HuH-7 (cell line): ENCODE measurements at regions not wholly inside any gene's neighbourhood (a gene's known extent, or its start where the extent isn't known, plus 50 kb on each side); places are given as distances from the start of the nearest gene placed in this dataset.
"Not testable (repeated sequence)": the region's sequence is repeated elsewhere in the genome, so short reads cannot be mapped to it uniquely, and the experiment has no call there.

Experiments
- DNase-seq: peaks from one replicate; pipeline ENCODE4 v3.0.0; 2011; ENCODE audit warnings: low spot score

GRCh38 chr4:10276152-10276551 is 159.6 kb upstream of the WDR1 start:
- no peak for DNase-seq

GRCh38 chr4:10275696-10276095 is 159.1 kb upstream of the WDR1 start:
- DNase-seq = no peak

GRCh38 chr4:10273030-10273429 is 156.4 kb upstream of the WDR1 start:
- no peak for DNase-seq

- no peak for DNase-seq
Observed at GRCh38 chr4:10272511-10272910, 155.9 kb upstream of the WDR1 start.

- no peak for DNase-seq
Observed at GRCh38 chr4:10267066-10267465, 150.5 kb upstream of the WDR1 start.

GRCh38 chr4:10260777-10261176 is 144.2 kb upstream of the WDR1 start:
- no peak for DNase-seq

GRCh38 chr4:10259976-10260375 is 143.4 kb upstream of the WDR1 start:
- DNase-seq = no peak

- DNase-seq = no peak
Observed at GRCh38 chr4:10256203-10256602, 139.6 kb upstream of the WDR1 start.

- no peak for DNase-seq
Observed at GRCh38 chr4:10253765-10254164, 137.2 kb upstream of the WDR1 start.

- no peak for DNase-seq
Observed at GRCh38 chr4:10245751-10246150, 129.2 kb upstream of the WDR1 start.

- no peak for DNase-seq
Observed at GRCh38 chr4:10243856-10244255, 127.3 kb upstream of the WDR1 start.

GRCh38 chr4:10240691-10241090 is 124.1 kb upstream of the WDR1 start:
- DNase-seq = no peak

- DNase-seq = no peak
Observed at GRCh38 chr4:10239982-10240654, 123.5 kb upstream of the WDR1 start.

- no peak for DNase-seq
Observed at GRCh38 chr4:10237131-10237530, 120.5 kb upstream of the WDR1 start.

GRCh38 chr4:10232114-10232513 is 115.5 kb upstream of the WDR1 start:
- DNase-seq = no peak

GRCh38 chr4:10226756-10227155 is 110.2 kb upstream of the WDR1 start:
- no peak for DNase-seq

GRCh38 chr4:10225096-10225495 is 108.5 kb upstream of the WDR1 start:
- no peak for DNase-seq

GRCh38 chr4:10223782-10224181 is 107.2 kb upstream of the WDR1 start:
- no peak for DNase-seq

GRCh38 chr4:10213481-10213880 is 96.9 kb upstream of the WDR1 start:
- DNase-seq = not testable (repeated sequence)

GRCh38 chr4:10212901-10213300 is 96.3 kb upstream of the WDR1 start:
- DNase-seq = no peak

GRCh38 chr4:10212400-10212799 is 95.8 kb upstream of the WDR1 start:
- DNase-seq = no peak

GRCh38 chr4:10207116-10207515 is 90.5 kb upstream of the WDR1 start:
- DNase-seq = no peak

GRCh38 chr4:10205223-10205622 is 88.6 kb upstream of the WDR1 start:
- DNase-seq = no peak

- DNase-seq = no peak
Observed at GRCh38 chr4:10204401-10205058, 87.9 kb upstream of the WDR1 start.
